Lung (tissue), 11 donors: ENCODE measurements at regions not wholly inside any gene's neighbourhood (a gene's known extent, or its start where the extent isn't known, plus 50 kb on each side); places are given as distances from the start of the nearest gene placed in this dataset.
"Not testable (repeated sequence)": the region's sequence is repeated elsewhere in the genome, so short reads cannot be mapped to it uniquely, and the experiment has no call there.

Experiments
- ATAC-seq: fragments of 200-7000 bp; cut with Tn5 transposase; one replicate; pipeline ENCODE4 v1.9.1; 2020; ENCODE audit warnings: moderate number of reproducible peaks; ENCODE audit not compliant: insufficient read depth, low FRiP score
- DNase-seq, 3 donors: peaks; one replicate each; pipeline ENCODE4 v3.0.0-alpha.2; 2013 to 2017
- H3K27ac ChIP-seq, 2 donors: one replicate each; pipeline ENCODE4 v1.5.1; 2013; ENCODE audit warnings: mild to moderate bottlenecking in 2 of 2, moderate library complexity in 2 of 2, control low read depth in 1 of 2, inconsistent platforms in 1 of 2, low read depth in 1 of 2, low read length in 1 of 2
- H3K27me3 ChIP-seq, 3 donors: one replicate each; pipeline ENCODE4 v1.5.1; 2013; ENCODE audit warnings: low read length in 2 of 3; ENCODE audit not compliant: control insufficient read depth in 3 of 3, insufficient read depth in 3 of 3
- H3K36me3 ChIP-seq, 4 donors: one replicate each; pipeline ENCODE4 v1.5.1; 2013; ENCODE audit warnings: low read length in 4 of 4, mild to moderate bottlenecking in 1 of 4, moderate library complexity in 1 of 4; ENCODE audit not compliant: control insufficient read depth in 4 of 4, insufficient read depth in 4 of 4
- H3K4me1 ChIP-seq, 5 donors: one replicate each; pipeline ENCODE4 v1.5.1; 2013; ENCODE audit warnings: low read length in 5 of 5, mild to moderate bottlenecking in 2 of 5, moderate library complexity in 1 of 5; ENCODE audit not compliant: control insufficient read depth in 5 of 5, insufficient read depth in 5 of 5
- H3K4me3 ChIP-seq: one replicate; pipeline ENCODE4 v1.5.1; 2013; ENCODE audit warnings: mild to moderate bottlenecking, control low read depth, moderate library complexity
- H3K9ac ChIP-seq, 2 donors: one replicate each; pipeline ENCODE4 v1.5.1; 2013; ENCODE audit warnings: low read length in 2 of 2, control low read depth in 1 of 2; ENCODE audit not compliant: insufficient read depth in 1 of 2
- H3K9me3 ChIP-seq, 4 donors: one replicate each; pipeline ENCODE4 v1.5.1; 2013; ENCODE audit warnings: low read length in 3 of 4, mild to moderate bottlenecking in 1 of 4, moderate library complexity in 1 of 4; ENCODE audit not compliant: control insufficient read depth in 4 of 4, insufficient read depth in 3 of 4
- WGBS, 2 donors: extraction: QIAGEN DNeasy Blood & Tissue Kit; methylation state at CpG; one replicate each; pipeline ENCODE4 v1.1.7; 2013; 5-methylcytosine and 5-hydroxymethylcytosine counted together
- TF ChIP-seq, protein P1 (sequence below): IDR thresholded peaks from 2 replicates; pipeline ENCODE4 v1.5.1; 2012; ENCODE audit warnings: mild to moderate bottlenecking; ENCODE audit errors: control extremely low read depth, extremely low read depth
- donor health status: control.
- donor health status: control.
- donor health status: Bipolar disorder and iron deficiency.
- donor health status: healthy.
- donor health status: DM: yes; HTN: yes; CAD: no.

DNA sequence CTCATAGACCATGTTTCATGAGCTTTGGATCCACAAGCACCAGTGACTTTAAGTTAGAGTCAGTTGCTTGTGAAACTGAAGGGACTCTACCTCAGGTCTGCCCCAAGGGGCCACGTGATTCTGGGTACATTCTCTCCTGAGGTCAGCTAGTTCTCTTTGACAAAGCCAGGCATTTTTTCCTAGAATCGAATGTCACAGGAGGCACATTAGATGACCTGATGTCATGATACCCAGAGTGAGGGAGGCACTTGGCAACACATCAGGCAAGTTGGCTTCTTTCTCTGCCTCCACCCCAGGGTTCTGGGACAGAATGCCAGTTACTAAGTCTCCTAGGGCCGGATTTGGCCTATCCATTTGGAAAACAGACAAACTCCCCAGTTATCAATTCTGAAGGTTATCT, 93.0 kb downstream of the APIP start:
- TF ChIP-seq, protein P1, sequence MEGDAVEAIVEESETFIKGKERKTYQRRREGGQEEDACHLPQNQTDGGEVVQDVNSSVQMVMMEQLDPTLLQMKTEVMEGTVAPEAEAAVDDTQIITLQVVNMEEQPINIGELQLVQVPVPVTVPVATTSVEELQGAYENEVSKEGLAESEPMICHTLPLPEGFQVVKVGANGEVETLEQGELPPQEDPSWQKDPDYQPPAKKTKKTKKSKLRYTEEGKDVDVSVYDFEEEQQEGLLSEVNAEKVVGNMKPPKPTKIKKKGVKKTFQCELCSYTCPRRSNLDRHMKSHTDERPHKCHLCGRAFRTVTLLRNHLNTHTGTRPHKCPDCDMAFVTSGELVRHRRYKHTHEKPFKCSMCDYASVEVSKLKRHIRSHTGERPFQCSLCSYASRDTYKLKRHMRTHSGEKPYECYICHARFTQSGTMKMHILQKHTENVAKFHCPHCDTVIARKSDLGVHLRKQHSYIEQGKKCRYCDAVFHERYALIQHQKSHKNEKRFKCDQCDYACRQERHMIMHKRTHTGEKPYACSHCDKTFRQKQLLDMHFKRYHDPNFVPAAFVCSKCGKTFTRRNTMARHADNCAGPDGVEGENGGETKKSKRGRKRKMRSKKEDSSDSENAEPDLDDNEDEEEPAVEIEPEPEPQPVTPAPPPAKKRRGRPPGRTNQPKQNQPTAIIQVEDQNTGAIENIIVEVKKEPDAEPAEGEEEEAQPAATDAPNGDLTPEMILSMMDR: no peak
- Histone ChIP-seq H3K9ac (no peak overlapping the region), H3K27me3 (no peaks in the 10 kb centered on the region), H3K9me3 (peaks cover 0 to 2% (median 0%) of the 10 kb centered on the region in 4 donors), H3K4me1 (no peaks in the 10 kb centered on the region), H3K4me3 (no peak overlapping the region), H3K27ac (no peak overlapping the region), H3K36me3 (no peaks in the 10 kb centered on the region)
- ATAC-seq: no peak
- no peak for DNase-seq
- 76 to 89% methylated on average over 3 of the region's 3 CpGs for WGBS, 2 donors

DNA sequence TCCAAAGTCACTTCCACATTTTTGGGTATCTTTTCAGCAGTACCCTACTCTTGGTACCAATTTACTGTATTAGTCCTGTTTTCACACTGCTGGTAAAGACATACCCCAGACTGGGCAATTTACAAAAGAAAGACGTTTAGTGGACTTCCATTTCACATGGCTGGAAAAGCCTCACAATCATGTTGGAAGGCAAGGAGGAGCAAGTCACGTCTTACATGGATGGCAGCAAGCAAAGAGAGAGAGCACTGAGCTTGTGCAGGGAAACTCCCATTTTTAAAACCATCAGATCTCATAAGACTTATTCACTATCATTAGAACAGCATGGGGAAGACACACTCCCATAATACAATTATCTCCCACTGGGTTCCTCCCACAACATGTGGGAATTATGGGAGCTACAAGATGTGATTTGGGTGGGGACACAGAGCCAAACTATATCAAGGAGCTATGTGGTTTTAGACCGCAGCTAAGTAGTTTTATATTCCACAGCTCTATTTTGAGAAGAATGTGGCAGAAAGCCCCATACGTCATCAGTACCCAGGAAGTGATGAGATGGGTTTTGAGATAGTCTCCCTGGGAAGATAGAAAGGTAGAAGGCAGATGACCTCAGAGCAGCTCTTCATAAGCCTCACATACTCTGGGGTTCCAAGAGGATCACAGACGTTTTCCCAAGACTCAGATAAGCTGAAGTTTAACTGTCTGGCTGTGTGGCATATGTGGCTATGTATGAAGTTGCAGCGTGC, 96.3 kb downstream of the APIP start:
- 74 to 81% methylated on average over 6 of the region's 6 CpGs for WGBS, 2 donors
- Histone ChIP-seq H3K27ac (no peak overlapping the region), H3K36me3 (no peaks in the 10 kb centered on the region), H3K4me3 (no peak overlapping the region), H3K9ac (no peak overlapping the region), H3K27me3 (no peaks in the 10 kb centered on the region), H3K9me3 (peaks cover 0 to 2% (median 0%) of the 10 kb centered on the region in 4 donors), H3K4me1 (no peaks in the 10 kb centered on the region)
- TF ChIP-seq, protein P1: no peak
- ATAC-seq (no peak), DNase-seq (no peak)

DNA sequence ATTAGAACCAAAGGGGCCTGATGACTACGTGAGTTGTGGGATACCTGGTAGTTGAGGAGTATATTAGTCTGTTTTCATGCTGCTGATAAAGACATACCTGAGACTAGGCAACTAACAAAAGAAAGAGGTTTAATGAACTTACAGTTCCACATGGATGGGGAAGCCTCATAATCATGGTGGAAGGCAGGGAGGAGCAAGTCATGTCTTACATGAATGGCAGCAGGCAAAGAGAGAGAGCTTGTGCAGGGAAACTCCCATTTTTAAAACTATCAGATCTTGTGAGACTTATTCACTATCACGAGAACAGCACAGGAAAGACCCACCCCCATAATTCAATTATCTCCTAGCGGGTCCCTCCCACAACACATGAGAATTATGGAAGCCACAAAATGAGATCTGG, 98.4 kb downstream of the APIP start:
- ATAC-seq, H3K36me3 ChIP-seq, DNase-seq, H3K27ac ChIP-seq, H3K27me3 ChIP-seq, H3K4me1 ChIP-seq, H3K4me3 ChIP-seq, H3K9ac ChIP-seq, H3K9me3 ChIP-seq: not testable (repeated sequence)
- WGBS, 2 donors: 80 to 84% methylated on average over 3 of the region's 3 CpGs

DNA sequence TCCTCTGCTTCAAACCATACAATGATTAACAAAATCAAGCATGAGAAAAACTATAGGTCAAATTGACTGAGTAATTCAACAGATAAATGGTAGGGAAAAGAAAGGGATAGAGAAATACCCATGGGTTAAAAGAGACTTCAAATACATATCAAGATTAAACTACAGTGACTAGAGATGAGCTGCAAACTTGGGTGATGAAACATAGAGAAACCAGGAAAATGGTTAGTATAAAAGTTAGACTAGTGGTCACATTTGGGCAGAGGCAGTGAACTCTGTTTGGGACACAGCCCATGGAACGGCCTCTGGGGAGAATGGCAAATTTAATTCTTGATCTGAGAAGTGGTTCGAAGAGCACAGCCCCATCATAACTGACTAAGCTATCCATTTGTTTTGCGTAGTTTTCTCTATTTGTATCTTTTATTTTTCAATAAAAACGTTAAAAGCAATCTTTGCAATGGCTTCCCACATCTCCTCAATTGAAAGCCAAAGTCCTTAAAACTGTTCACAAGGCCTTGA, 99.4 kb downstream of the APIP start:
- H3K4me1 ChIP-seq: no peaks in the 10 kb centered on the region
- H3K4me3 ChIP-seq: no peak overlapping the region
- ATAC-seq (no peak), DNase-seq (no peak)
- no peak overlapping the region for H3K9ac ChIP-seq
- H3K9me3 ChIP-seq: peaks cover 0 to 5% (median under 1%) of the 10 kb centered on the region in 4 donors
- TF ChIP-seq, protein P1: no peak
- WGBS, 2 donors: 86 to 91% methylated on average over 4 of the region's 4 CpGs
- H3K27ac ChIP-seq: no peak overlapping the region
- H3K36me3 ChIP-seq: no peaks in the 10 kb centered on the region
- H3K27me3 ChIP-seq: no peaks in the 10 kb centered on the region
